CD4-positive, alpha-beta T cell treated with Interleukin-1 beta for 1 hour (primary cell): ENCODE measurements at regions not wholly inside any gene's neighbourhood (a gene's known extent, or its start where the extent isn't known, plus 50 kb on each side); places are given as distances from the start of the nearest gene placed in this dataset.
A peak's percentile ranks its signal among the peaks of the same experiment; 100 is the strongest.

Experiments
- DNase-seq, 2 donors: peaks; one replicate each; pipeline ENCODE4 v3.0.0-alpha.2; 2020 to 2022

- no peak for DNase-seq
Observed at GRCh38 chr12:92552412-92553108, 150.2 kb upstream of the PLEKHG7 start.

GRCh38 chr12:92551853-92552397 lies 150.9 kb upstream of the PLEKHG7 start:
- no peak for DNase-seq

GRCh38 chr12:92551210-92551609 lies 151.6 kb upstream of the PLEKHG7 start:
- no peak for DNase-seq

- DNase-seq = no peak
Observed at GRCh38 chr12:92550661-92551060, 152.1 kb upstream of the PLEKHG7 start.

- no peak for DNase-seq
Observed at GRCh38 chr12:92550254-92550653, 152.5 kb upstream of the PLEKHG7 start.

GRCh38 chr12:92549516-92549915 lies 153.3 kb upstream of the PLEKHG7 start:
- DNase-seq = no peak

- no peak for DNase-seq
Observed at GRCh38 chr12:92547906-92548305, 154.9 kb upstream of the PLEKHG7 start.

GRCh38 chr12:92547420-92547819 lies 155.4 kb upstream of the PLEKHG7 start:
- DNase-seq = no peak

- DNase-seq = no peak
Observed at GRCh38 chr12:92546635-92547348, 156.0 kb upstream of the PLEKHG7 start.

- no peak for DNase-seq
Observed at GRCh38 chr12:92546259-92546634, 156.5 kb upstream of the PLEKHG7 start.

GRCh38 chr12:92544322-92544721 lies 158.5 kb upstream of the PLEKHG7 start:
- DNase-seq = no peak

GRCh38 chr12:92543840-92544239 lies 158.9 kb upstream of the PLEKHG7 start:
- DNase-seq = no peak

- DNase-seq = no peak
Observed at GRCh38 chr12:92543359-92543758, 159.4 kb upstream of the PLEKHG7 start.

GRCh38 chr12:92541731-92542130 lies 161.1 kb upstream of the PLEKHG7 start:
- DNase-seq = no peak

- DNase-seq = no peak
Observed at GRCh38 chr12:92540782-92541423, 161.9 kb upstream of the PLEKHG7 start.

GRCh38 chr12:92539976-92540781 lies 162.6 kb upstream of the PLEKHG7 start:
- DNase-seq = peak; percentile 17 to 45

GRCh38 chr12:92539110-92539749 lies 163.6 kb upstream of the PLEKHG7 start:
- peak; percentile 47 for DNase-seq

- no peak for DNase-seq
Observed at GRCh38 chr12:92537290-92537960, 165.4 kb upstream of the PLEKHG7 start.

GRCh38 chr12:92535961-92536360 lies 166.8 kb upstream of the PLEKHG7 start:
- no peak for DNase-seq

- no peak for DNase-seq
Observed at GRCh38 chr12:92533280-92533890, 169.4 kb upstream of the PLEKHG7 start.

- DNase-seq = no peak
Observed at GRCh38 chr12:92530706-92531105, 172.1 kb upstream of the PLEKHG7 start.
